LoVo (cell line): ENCODE measurements at regions not wholly inside any gene's neighbourhood (a gene's known extent, or its start where the extent isn't known, plus 50 kb on each side); places are given as distances from the start of the nearest gene placed in this dataset.
A peak's percentile ranks its signal among the peaks of the same experiment; 100 is the strongest.

Experiments used
- DNase-seq: peaks from one replicate; pipeline ENCODE4 v3.0.0-alpha.2; 2016; ENCODE audit warnings: low spot score

GRCh38 chr6:1118287-1118647 is 193.6 kb upstream of the FOXQ1 start:
- no peak for DNase-seq

- DNase-seq: no peak
These were observed 194.2 kb upstream of the FOXQ1 start for GRCh38 chr6:1117530-1118286.

- no peak for DNase-seq
These were observed 195.7 kb upstream of the FOXQ1 start for GRCh38 chr6:1116149-1116548.

GRCh38 chr6:1113916-1114540 is 197.9 kb upstream of the FOXQ1 start:
- DNase-seq: no peak

- no peak for DNase-seq
These were observed 200.5 kb upstream of the FOXQ1 start for GRCh38 chr6:1111361-1111760.

GRCh38 chr6:1110941-1111349 is 201.0 kb upstream of the FOXQ1 start:
- peak; percentile 45 for DNase-seq

- DNase-seq: peak; percentile 4
These were observed 201.7 kb upstream of the FOXQ1 start for GRCh38 chr6:1110164-1110563.

- DNase-seq: no peak
These were observed 202.8 kb upstream of the FOXQ1 start for GRCh38 chr6:1109134-1109533.

GRCh38 chr6:1108198-1108597 is 203.7 kb upstream of the FOXQ1 start:
- DNase-seq: no peak

- no peak for DNase-seq
These were observed 204.3 kb upstream of the FOXQ1 start for GRCh38 chr6:1107578-1107977.

- DNase-seq: no peak
These were observed 206.0 kb upstream of the FOXQ1 start for GRCh38 chr6:1105833-1106400.

- no peak for DNase-seq
These were observed 206.8 kb upstream of the FOXQ1 start for GRCh38 chr6:1104988-1105670.

GRCh38 chr6:1103945-1104623 is 207.8 kb upstream of the FOXQ1 start:
- DNase-seq: no peak

- DNase-seq: no peak
These were observed 208.9 kb upstream of the FOXQ1 start for GRCh38 chr6:1103021-1103420.

GRCh38 chr6:1100269-1100668 is 211.6 kb upstream of the FOXQ1 start:
- DNase-seq: no peak

- DNase-seq: no peak
These were observed 212.6 kb upstream of the FOXQ1 start for GRCh38 chr6:1099264-1099663.

- DNase-seq: no peak
These were observed 214.7 kb upstream of the FOXQ1 start for GRCh38 chr6:1096967-1097765.

GRCh38 chr6:1094306-1094705 is 217.6 kb upstream of the FOXQ1 start:
- no peak for DNase-seq

GRCh38 chr6:1091900-1092299 is 220.0 kb upstream of the FOXQ1 start:
- DNase-seq: no peak

- DNase-seq: no peak
These were observed 222.0 kb upstream of the FOXQ1 start for GRCh38 chr6:1089859-1090258.

GRCh38 chr6:1088492-1089001 is 223.4 kb upstream of the FOXQ1 start:
- DNase-seq: no peak
